Superior temporal gyrus (tissue), 1 donor: ENCODE measurements at regions not wholly inside any gene's neighbourhood (a gene's known extent, or its start where the extent isn't known, plus 50 kb on each side); places are given as distances from the start of the nearest gene placed in this dataset.
"Not testable (repeated sequence)": the region's sequence is repeated elsewhere in the genome, so short reads cannot be mapped to it uniquely, and the experiment has no call there.

ENCODE experiments used
- DNase-seq: peaks from one replicate; pipeline ENCODE4 v3.0.0-alpha.2; 2016; ENCODE audit errors: extremely low spot score

DNA sequence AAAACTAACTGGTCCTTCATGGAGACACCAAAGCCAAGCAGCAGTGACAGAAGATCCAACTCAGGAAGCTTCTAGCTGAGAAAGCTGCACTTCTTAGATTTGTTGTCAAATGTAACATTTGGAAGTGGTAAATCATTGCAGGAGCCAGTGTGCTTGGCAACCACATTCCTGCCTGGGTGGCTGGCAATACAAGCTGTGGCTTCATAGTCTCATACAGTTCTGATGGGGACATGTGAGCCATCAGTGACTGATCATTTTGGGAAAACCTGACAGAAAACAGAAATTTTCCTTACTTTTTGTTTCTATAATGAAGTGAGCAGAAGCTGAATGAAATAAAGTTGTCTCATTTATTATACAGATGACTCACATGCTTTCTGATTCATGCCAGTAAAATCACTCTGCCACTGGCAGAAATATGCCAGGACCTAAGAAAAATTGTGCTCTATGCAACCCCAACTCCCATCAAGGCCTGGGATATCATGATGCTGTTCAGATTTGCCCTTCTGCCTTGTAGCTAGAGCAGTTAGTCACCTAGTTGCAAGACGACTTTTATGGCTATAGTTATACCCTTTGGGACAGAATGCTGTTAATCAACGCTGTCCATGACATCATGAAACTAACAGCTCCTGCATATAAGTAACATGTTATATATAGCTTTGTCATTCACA is 508.1 kb downstream of the ADCYAP1 start:
- peak; percentile 33 for DNase-seq

DNA sequence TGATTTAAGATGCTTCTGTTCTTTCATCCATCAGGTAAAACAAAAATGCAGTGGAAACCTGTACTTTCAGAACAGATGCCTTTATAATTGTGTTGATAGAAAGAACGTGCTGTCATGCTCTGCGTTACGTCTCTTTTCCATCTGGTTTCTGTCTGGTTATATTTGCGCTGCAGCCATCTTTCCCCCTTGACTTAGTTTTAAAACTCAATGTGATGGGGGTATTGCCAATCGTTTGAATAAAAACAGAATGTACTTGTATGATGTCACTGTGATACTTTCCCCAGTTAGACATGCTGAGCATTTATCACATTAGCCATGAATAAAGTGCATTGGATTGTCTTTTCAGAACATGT is 508.6 kb downstream of the ADCYAP1 start:
- no peak for DNase-seq

DNA sequence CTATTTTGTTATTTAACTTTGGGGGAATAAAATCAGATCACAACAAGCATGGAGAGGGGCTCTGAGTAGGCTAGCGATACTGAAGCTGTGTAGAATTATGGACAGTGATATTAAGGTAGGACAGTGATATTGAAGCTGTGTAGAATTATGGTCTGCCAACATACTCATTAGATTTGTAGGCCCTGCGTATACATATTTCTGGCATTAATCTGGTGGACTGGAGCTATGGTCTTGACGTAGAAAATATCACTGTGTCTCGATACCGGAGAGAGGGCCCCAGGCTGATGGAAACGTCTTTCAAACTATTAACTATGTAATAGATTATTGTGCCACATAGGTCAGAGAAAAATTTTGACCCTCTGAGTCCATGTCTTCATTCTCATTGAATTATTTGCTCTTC is 511.4 kb downstream of the ADCYAP1 start:
- DNase-seq: no peak

DNA sequence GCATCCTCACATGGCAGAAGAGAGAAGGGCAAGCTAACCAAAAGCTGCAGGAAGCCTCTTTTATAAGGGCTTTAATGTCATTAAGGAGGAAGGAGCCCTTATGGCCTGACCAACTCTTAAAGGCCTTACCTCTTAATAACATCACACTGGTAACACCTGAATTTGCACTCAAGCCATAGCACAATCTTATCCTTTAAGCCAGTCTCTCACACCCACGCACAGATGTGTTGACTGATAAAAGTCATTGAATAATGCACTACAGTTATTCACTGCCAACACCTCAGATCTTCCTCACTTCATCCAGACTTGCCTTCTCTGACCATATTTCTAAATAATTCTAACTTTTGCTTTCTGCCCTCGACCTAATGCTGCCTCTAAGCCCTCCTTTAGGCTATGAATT is 516.8 kb downstream of the ADCYAP1 start:
- no peak for DNase-seq

DNA sequence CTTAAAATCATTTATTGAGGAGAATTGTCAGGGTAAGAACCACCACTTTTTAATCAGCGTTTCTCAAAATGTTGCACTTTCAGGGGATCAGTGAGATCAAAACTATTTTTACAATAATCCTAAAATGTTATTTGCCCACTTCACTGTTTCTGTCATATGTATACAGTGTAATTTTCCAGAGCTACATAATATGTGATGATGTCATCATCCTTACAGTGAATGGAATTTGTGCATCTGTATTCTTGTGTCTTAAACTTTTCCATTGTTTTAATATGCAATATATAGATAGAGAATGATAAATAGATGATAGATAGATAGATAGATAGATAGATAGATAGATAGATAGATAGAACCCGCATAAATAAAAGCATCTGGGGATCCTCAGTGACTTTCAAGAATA is 518.0 kb downstream of the ADCYAP1 start:
- no peak for DNase-seq

DNA sequence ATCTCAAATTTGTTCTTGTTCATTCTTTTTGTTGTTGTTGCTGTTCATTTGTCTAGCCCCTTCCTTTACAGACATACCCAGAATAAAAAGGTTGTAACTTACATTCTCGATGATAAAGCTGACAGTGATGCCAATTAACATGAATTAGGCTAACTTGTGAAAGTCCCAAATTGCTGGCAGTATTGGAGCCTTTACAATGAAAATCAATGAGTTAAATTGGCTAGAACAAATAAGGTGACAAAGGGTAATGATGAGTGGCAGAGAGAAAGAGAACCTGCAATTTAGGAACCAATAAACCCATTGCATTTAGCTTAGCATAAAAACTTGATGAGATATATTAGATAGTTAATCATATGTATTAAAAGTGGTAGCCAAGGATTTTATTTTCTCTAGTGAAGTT is 521.0 kb downstream of the ADCYAP1 start:
- no peak for DNase-seq

DNA sequence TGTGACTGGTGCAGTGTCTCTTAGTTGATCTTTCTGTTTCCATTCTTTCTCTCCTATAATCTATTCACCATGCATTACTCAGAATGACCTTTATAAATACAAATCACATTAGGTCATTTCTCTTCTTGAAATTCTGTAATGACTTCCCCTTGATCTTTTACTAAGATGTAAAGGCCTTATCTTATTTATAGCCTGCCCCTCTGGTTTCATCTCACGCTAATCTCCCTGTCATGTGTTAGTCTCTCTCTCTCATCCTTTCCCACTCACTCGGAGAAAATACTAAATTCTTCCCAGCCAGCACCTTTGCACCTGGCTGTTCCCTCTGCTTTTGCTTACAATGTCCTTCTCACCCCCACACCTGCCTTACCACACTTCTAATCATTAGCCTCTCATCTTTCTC is 530.8 kb downstream of the ADCYAP1 start:
- no peak for DNase-seq

DNA sequence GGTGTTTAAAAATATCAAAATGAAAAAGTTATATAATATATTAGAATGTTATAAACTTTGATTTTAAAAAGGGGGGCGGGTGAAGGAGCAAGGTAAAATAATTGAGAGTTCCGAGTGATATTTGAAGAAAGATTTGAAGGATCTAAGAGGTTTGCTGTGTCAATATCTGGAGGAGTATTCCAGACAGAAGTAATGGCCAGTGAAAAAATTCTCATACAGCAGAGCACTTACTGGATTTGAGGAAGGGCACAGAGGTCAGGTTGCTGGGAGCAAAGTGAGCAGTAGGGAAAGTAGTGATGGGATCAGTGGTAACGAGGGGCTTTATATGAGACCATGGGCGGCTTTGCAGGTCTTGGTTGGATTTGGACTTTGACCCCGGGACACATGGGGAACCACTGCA is 531.5 kb downstream of the ADCYAP1 start:
- DNase-seq: no peak

DNA sequence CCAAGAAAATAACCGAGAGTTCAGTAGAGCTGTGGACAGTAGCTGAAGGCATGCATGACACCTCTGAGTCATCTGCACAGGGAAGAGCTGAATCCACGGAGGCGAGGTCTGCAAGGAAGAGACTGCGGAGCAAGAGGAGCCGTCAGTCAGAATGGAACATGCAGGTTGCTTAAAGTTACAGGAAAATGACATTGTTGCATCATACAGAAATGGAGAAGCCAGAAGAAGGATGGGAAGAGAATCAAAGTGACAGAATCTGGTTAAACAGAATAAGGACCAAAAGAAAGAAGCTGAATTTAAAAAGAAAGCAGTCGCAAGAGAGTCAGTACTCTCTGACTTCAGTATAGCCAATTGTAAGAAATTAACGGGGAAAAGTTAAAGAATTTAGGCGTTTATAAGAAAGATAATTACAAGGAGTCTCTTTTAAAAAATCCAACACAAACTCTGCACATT is 533.8 kb downstream of the ADCYAP1 start:
- no peak for DNase-seq

DNA sequence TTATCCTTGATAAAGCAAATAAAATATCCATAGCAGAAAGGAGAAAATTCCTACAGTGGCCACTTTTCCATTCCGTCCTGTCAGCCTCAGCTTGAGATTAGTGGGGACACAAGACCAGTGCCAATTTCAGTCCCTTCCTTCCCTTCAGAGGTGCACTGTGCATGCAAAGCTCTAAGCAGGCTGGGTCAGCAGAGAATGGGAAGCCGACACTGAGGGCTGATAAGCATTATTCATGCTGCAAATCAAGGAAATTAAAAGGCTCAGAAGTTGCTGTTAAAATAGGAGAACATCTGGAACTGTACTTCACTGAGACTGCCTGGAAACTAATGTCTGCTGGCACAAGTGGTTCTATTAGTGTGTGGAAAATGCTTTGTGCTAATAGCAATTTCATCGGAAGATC is 534.3 kb downstream of the ADCYAP1 start:
- no peak for DNase-seq

DNA sequence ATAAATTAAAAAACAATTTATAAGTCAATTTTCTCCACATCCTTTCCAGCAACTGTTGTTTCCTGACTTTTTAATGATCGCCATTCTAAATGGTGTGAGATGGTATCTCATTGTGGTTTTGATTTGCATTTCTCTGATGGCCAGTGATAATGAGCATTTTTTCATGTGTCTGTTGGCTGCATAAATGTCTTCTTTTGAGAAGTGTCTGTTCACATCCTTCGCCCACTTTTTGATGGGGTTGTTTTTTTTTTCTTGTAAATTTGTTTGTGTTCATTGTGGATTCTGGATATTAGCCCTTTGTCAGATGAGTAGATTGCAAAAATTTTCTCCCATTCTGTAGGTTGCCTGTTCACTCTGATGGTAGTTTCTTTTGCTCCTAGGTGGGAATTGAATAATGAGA is 539.4 kb downstream of the ADCYAP1 start:
- DNase-seq: not testable (repeated sequence)

DNA sequence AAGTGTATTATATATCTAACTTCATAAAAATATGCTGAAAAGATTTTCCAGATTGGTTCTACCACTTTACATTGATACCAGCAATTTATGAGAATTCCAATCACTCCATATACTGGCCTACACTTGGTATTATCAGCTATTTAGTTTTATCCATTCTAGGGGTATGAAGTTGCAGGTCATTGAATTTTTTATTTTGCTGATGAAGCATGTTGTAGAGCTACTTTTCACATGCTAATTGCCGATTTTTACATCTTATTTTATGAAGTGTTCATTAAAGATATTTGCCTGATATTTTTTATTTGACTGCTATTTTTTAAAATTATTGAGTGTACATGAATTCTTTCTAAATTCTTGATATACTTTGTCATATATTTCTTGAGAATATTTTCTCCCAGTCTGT is 542.1 kb downstream of the ADCYAP1 start:
- no peak for DNase-seq

DNA sequence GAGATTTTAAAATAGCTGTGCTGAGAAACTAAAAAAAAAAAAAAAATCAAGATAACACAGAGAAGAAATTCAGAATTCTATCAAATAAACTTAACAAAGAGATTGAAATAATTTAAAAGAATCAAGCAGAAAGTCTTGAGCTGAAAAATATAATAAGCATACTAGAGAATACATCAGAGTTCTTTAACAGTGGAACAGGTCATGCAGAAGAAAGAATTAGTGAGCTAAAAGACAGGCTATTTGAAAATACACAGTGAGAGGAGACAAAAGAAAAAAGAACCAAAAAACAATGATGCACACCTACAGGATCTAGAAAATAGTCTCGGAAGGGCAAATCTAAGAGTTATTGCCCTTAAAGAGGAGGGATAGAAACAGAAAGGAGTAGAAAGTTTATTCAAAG is 548.1 kb downstream of the ADCYAP1 start:
- no peak for DNase-seq

DNA sequence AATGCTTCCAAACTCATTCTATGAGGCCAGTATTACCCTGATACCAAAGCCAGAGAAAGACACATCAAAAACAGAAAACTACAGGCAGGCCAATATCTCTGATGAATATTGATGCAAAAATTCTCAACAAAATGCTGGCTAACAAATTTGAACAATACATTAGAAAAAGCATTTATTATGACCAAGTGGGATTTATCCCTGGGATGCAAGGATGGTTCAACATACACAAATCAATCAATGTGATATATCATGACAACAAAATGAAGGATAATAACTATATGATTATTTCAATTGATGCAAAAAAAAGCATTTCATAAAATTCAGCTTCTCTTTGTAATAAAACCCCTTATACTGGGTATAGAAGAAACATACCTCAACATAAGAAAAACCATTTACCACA is 550.9 kb downstream of the ADCYAP1 start:
- DNase-seq: no peak

DNA sequence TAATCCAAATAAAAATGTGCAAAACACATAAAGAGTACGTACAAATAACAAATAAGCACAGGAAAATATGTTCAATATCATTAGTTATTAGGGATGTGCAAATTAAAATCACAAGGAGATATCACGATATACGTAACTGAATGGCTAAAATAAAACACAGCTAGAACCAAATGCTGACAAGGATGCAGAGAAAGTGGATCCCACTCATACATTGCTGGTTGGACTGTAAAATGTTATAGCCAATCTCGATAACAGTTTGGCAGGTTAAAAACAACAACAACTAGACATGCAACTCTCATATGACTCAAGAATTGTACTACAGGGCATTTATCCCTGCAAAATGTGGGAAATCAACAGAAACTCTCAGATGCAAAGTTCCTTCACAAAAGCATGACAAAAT is 553.9 kb downstream of the ADCYAP1 start:
- no peak for DNase-seq

DNA sequence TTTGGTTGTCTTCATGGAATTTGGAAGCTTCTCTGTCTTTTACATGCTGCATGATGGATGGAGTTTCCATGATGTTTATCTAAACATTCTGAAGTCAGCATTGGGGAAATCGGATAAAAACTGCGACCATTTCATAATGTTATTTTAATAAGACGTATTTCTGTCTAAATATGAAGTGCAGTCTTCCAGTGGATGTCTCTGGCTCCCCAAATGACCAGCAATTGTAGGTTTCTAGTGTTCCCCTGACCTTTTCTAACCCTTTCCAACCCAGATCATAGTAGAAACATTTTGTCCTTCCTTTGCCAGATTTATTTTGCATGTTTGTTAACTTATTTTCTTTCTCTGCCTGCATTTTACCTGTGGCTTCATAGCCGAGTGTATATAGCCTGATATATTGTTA is 559.3 kb downstream of the ADCYAP1 start:
- DNase-seq: no peak

DNA sequence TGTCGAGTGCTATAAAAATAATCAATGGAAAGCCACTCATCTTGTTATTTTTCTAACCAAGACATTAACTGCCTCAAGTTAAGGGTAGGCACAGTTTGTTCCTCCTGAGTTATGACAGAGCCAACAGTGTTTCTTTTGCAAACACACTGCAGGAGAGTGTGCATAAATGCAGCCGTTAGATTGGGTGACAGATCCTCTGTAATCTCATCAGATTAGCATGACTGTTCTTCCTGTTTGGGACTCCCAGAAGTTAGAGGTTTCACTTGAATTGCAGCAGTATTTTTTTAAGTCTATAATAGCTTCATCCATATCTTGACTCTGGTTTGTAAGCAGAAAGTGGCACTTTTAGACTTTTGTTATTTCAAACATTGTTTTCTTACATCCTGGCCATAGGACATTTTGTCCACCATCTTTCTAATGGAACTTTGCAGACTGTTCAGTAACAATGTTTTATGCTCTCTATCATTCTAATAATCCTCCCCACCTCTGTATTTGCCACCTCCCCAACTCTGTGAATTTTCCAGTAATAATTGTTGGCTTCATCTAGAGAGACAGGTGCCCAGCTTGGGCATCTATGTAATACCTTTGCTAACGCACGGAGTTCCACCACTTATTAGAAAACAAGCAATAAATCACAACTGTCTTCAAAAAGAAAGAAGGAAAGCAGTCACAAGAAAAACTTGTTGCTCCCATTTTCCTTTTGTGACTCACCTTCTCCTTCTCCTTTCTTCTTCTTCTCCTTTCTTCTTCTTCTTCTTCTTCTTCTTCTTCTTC is 560.0 kb downstream of the ADCYAP1 start:
- no peak for DNase-seq

DNA sequence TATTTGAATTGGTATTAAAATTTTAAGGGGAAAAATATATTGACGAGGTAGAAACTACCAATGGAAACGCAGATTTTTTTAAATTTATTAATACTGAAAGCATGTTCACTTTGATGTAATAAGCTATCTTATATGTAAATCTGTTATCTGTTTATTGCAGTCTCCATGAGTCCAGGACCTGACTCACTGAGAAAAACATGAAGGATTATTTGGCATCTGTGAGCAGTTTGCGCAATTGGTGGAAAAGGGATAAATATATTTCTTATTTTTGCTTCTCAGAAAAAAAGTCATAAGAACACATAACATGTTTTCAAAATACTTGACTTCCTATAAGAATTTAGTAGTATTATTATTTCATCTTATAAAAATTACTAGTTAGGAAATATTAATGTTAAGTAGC is 561.4 kb downstream of the ADCYAP1 start:
- DNase-seq: no peak

DNA sequence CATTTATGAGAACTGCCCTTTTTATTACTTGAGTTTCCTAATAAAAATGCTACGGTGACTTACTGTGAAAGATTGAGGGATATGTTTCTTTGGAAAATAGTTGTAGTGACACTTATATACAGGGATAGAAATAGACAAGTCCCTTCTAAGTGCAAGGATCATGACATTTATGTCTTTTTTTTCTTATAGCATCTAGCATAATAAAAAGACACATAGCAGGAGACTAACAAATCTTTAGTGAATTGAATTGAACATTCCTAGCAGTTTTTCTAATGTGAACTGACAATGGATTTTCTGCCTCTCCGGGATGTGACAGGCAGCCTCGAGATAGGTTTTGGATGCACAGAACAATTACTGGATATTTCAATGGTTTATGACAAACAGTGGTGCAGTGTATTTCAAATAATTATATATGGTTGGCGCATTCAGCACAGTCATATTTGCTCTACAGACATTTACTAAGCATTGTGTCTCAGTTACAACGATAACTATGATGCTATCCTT is 562.8 kb downstream of the ADCYAP1 start:
- no peak for DNase-seq

DNA sequence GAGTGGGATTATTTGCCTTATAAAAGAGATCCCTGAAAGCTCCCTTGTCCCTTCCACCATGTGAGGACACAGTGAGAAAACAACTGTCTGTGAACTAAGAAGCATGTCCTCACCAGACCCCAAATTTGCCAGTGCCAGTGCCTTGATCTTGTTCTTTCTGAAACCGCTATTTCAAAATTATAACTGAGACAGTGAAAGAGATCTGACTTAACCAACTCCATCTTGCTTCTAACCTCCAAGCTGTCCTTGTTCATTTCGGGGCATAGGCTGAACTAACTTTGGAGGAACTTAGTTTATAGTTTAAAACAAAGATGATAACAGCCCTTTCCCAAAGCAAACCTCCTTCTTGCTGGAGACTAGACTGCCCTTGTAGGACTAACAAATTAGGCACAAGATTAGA is 563.9 kb downstream of the ADCYAP1 start:
- DNase-seq: no peak

DNA sequence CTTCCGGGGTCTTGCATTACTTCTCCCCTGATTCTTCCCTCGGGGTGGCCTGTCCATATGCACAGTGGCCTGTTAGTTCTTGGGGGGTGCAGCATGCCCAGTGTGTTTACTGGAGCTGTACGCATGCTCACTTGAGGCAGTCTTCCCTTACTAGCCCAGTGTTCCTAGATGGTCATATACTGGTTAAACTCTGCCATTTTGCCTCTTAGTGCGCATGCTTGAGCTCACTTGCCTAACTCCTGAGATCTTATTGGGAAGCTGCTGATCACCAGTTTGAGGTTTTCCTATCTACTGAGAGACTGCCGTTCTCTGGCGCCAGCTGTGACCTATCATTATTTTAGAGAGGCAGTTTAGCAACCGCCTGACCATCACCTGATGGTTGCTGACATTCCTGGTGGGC is 571.2 kb downstream of the ADCYAP1 start:
- no peak for DNase-seq

DNA sequence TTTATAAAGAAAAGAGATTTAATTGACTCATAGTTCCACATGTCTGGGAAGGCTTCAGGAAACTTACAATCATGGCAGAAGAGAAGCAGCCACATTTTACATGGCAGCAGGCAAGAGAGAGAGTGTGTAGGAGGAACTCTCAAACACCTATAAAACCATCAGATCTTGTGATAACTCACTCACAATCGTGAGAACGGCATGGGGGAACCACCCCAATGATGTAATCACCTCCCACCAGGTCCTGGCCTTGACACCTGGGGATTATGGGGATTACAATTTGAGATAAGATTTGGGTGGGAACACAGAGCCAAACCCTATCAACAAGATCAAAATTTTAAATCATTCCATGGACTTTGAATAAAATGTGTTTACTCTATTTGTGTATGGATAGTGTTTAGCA is 575.6 kb downstream of the ADCYAP1 start:
- DNase-seq: no peak

DNA sequence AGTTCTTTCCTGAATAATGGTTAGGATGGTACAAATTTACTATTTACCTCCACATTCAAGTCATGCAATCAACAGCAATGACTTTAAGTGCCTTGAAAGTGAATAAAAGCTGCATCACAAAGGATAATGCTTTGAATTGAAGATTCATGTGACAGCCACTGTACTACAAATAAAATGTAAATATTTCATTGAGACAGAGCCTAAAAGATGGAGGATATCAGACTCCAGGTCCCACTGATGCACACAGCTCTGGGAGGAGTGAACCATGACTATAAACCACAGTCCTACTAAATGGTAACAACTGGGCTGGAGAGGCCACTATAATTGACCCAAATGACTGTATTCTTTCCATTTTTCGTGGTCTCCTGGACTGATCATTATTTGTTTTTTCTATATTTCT is 576.9 kb downstream of the ADCYAP1 start:
- no peak for DNase-seq

DNA sequence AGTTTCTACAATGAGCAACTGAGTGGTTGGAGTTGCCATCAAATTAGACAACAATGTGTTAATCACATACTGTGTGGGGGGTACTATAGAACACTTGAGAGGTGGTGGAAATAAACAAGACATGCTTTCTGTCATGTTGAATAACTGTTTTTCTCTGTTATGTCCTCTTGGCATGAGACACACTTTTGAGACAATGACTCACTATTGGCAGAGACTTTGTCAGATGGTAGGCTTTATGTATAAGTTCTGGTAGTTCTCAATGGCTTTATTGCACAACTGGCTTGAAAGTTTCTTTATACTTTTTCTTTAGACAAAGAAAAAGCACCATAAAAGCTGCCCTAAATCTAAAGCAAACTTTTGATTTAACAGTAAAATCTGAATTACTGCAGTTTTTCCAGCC is 578.7 kb downstream of the ADCYAP1 start:
- peak; percentile 48 for DNase-seq
